ENCODE measurements at regions not wholly inside any gene's neighbourhood (a gene's known extent, or its start where the extent isn't known, plus 50 kb on each side); places are given as distances from the start of the nearest gene placed in this dataset.

- no peak for DNase-seq (ENCODE audit: low read depth in 4 of 4, low spot score in 3 of 4)
Observed at GRCh38 chr7:45343746-45344145, 186.2 kb downstream of the RAMP3 start.

- no peak for DNase-seq (ENCODE audit: low read depth in 4 of 4, low spot score in 3 of 4)
Observed at GRCh38 chr7:45347804-45348203, 190.2 kb downstream of the RAMP3 start.

GRCh38 chr7:45349090-45349489, 191.5 kb downstream of the RAMP3 start:
- no peak for DNase-seq (ENCODE audit: low read depth in 4 of 4, low spot score in 3 of 4)

GRCh38 chr7:45350896-45351295, 193.3 kb downstream of the RAMP3 start:
- DNase-seq (ENCODE audit: low read depth in 4 of 4, low spot score in 3 of 4), result no peak

- DNase-seq (ENCODE audit: low read depth in 4 of 4, low spot score in 3 of 4), result no peak
Observed at GRCh38 chr7:45358287-45358686, 200.7 kb downstream of the RAMP3 start.

GRCh38 chr7:45359250-45359649, 201.7 kb downstream of the RAMP3 start:
- no peak for DNase-seq (ENCODE audit: low read depth in 4 of 4, low spot score in 3 of 4)

- no peak for DNase-seq (ENCODE audit: low read depth in 4 of 4, low spot score in 3 of 4)
Observed at GRCh38 chr7:45359776-45360175, 202.2 kb downstream of the RAMP3 start.

GRCh38 chr7:45363669-45364068, 206.1 kb downstream of the RAMP3 start:
- DNase-seq (ENCODE audit: low read depth in 4 of 4, low spot score in 3 of 4), result no peak

- DNase-seq (ENCODE audit: low read depth in 4 of 4, low spot score in 3 of 4), result no peak
Observed at GRCh38 chr7:45365341-45365740, 207.8 kb downstream of the RAMP3 start.

GRCh38 chr7:45366475-45366874, 207.7 kb upstream of the ADCY1 start:
- DNase-seq (ENCODE audit: low read depth in 4 of 4, low spot score in 3 of 4), result no peak

- no peak for DNase-seq (ENCODE audit: low read depth in 4 of 4, low spot score in 3 of 4)
Observed at GRCh38 chr7:45367026-45367425, 207.1 kb upstream of the ADCY1 start.

- no peak for DNase-seq (ENCODE audit: low read depth in 4 of 4, low spot score in 3 of 4)
Observed at GRCh38 chr7:45368129-45368807, 205.9 kb upstream of the ADCY1 start.

GRCh38 chr7:45384499-45384898, 189.7 kb upstream of the ADCY1 start:
- no peak for DNase-seq (ENCODE audit: low read depth in 4 of 4, low spot score in 3 of 4)

GRCh38 chr7:45387837-45388236, 186.3 kb upstream of the ADCY1 start:
- DNase-seq (ENCODE audit: low read depth in 4 of 4, low spot score in 3 of 4), result no peak

GRCh38 chr7:45389073-45389872, 184.9 kb upstream of the ADCY1 start:
- DNase-seq (ENCODE audit: low read depth in 4 of 4, low spot score in 3 of 4), result no peak

- no peak for DNase-seq (ENCODE audit: low read depth in 4 of 4, low spot score in 3 of 4)
Observed at GRCh38 chr7:45390180-45390579, 184.0 kb upstream of the ADCY1 start.

- DNase-seq (ENCODE audit: low read depth in 4 of 4, low spot score in 3 of 4), result no peak
Observed at GRCh38 chr7:45390731-45391130, 183.4 kb upstream of the ADCY1 start.

- DNase-seq (ENCODE audit: low read depth in 4 of 4, low spot score in 3 of 4), result no peak
Observed at GRCh38 chr7:45391618-45392451, 182.3 kb upstream of the ADCY1 start.

GRCh38 chr7:45394117-45394708, 180.0 kb upstream of the ADCY1 start:
- DNase-seq (ENCODE audit: low read depth in 4 of 4, low spot score in 3 of 4), result no peak

GRCh38 chr7:45399069-45399468, 175.1 kb upstream of the ADCY1 start:
- no peak for DNase-seq (ENCODE audit: low read depth in 4 of 4, low spot score in 3 of 4)

- no peak for DNase-seq (ENCODE audit: low read depth in 4 of 4, low spot score in 3 of 4)
Observed at GRCh38 chr7:45400680-45401079, 173.5 kb upstream of the ADCY1 start.

Data from right renal pelvis (tissue), 4 donors.